SK-N-SH (cell line): ENCODE measurements at regions not wholly inside any gene's neighbourhood (a gene's known extent, or its start where the extent isn't known, plus 50 kb on each side); places are given as distances from the start of the nearest gene placed in this dataset.

Experiments
- CTCF ChIA-PET: fragments of 300-600, 350-600 bp; formaldehyde crosslinking; extraction: SDS; loops from one replicate; lab custom pipeline; 2021; lab: Yijun Ruan, JAX
- POLR2A ChIA-PET: fragments of 350-600 bp; sonication (Branson Sonifier 250); formaldehyde crosslinking; extraction: SDS; loops from one replicate; lab custom pipeline; 2020; ENCODE audit warnings: antibody characterized with exemption, inconsistent platforms; lab: Yijun Ruan, JAX
- DNase-seq: peaks from one replicate; pipeline ENCODE4 v3.0.0; 2012
- H2AFZ ChIP-seq: fragments of 200-600 bp; sonication (generic); 2 replicates; pipeline ENCODE4 v1.8.1; 2016; ENCODE audit warnings: antibody characterized with exemption, mild to moderate bottlenecking, low read depth
- H3F3A ChIP-seq: fragments of 200-600 bp; sonication (generic); replicated peaks from 2 replicates; pipeline ENCODE3; 2016; ENCODE audit warnings: antibody characterized with exemption, mild to moderate bottlenecking; ENCODE audit not compliant: insufficient read depth
- H3K27ac ChIP-seq, 2 experiments: fragments of 200-500 bp in 1 of 2; fragments of 200-600 bp in 1 of 2; sonication (Bioruptor generic) in 1 of 2; sonication (generic), shearing (Covaris generic) in 1 of 2; 2 replicates each; pipeline versions ENCODE4 v1.5.1 to v1.6.1; 2014 to 2016; ENCODE audit warnings: low read depth in 2 of 2, inconsistent platforms in 1 of 2, low read length in 1 of 2, mild to moderate bottlenecking in 1 of 2, mixed read lengths in 1 of 2
- H3K27me3 ChIP-seq: fragments of 200-600 bp; sonication (generic), shearing (Covaris generic); 2 replicates; pipeline ENCODE4 v1.6.1; 2016; ENCODE audit warnings: mixed run types; ENCODE audit not compliant: insufficient read depth
- H3K36me3 ChIP-seq, 2 experiments: fragments of 200-500 bp in 1 of 2; fragments of 200-600 bp in 1 of 2; sonication (Bioruptor generic) in 1 of 2; sonication (generic) in 1 of 2; replicated peaks in 1 of 2; 2 replicates each; pipeline versions ENCODE3 to v1.5.1; 2014 to 2016; ENCODE audit warnings: low read length in 1 of 2, mild to moderate bottlenecking in 1 of 2; ENCODE audit not compliant: insufficient read depth in 2 of 2, control insufficient read depth in 1 of 2
- H3K4me1 ChIP-seq, 2 experiments: fragments of 200-500 bp in 1 of 2; fragments of 200-600 bp in 1 of 2; sonication (Bioruptor generic) in 1 of 2; sonication (generic), shearing (Covaris generic) in 1 of 2; 2 replicates each; pipeline versions ENCODE4 v1.5.1 to v1.6.1; 2014 to 2016; ENCODE audit warnings: low read depth in 1 of 2, low read length in 1 of 2, mixed run types in 1 of 2; ENCODE audit not compliant: insufficient read depth in 2 of 2, control insufficient read depth in 1 of 2
- H3K4me2 ChIP-seq: fragments of 200-600 bp; sonication (generic), shearing (Covaris generic); 2 replicates; pipeline ENCODE4 v1.6.1; 2017; ENCODE audit warnings: mixed run types
- H3K4me3 ChIP-seq, 2 experiments: fragments of 200-500 bp in 1 of 2; fragments of 200-600 bp in 1 of 2; sonication (Bioruptor generic) in 1 of 2; sonication (generic), shearing (Covaris generic) in 1 of 2; 2 replicates each; pipeline versions ENCODE4 v1.5.1 to v1.8.1; 2014 to 2016; ENCODE audit warnings: low read depth in 2 of 2, inconsistent platforms in 1 of 2, low read length in 1 of 2, mild to moderate bottlenecking in 1 of 2, mixed read lengths in 1 of 2, moderate library complexity in 1 of 2
- H3K79me2 ChIP-seq: fragments of 200-600 bp; sonication (generic); 2 replicates; pipeline ENCODE4 v1.8.1; 2017; ENCODE audit warnings: mild to moderate bottlenecking; ENCODE audit not compliant: insufficient read depth
- H3K9ac ChIP-seq: fragments of 200-600 bp; sonication (generic); 2 replicates; pipeline ENCODE4 v1.6.1; 2017; ENCODE audit warnings: mixed run types
- H3K9me2 ChIP-seq: fragments of 200-600 bp; sonication (generic); 2 replicates; pipeline ENCODE4 v1.6.1; 2017; ENCODE audit warnings: mixed run types
- H3K9me3 ChIP-seq: fragments of 200-600 bp; sonication (generic); 2 replicates; pipeline ENCODE4 v1.6.1; 2017; ENCODE audit warnings: mixed run types, mild to moderate bottlenecking, moderate library complexity
- H4K20me1 ChIP-seq: fragments of 200-600 bp; sonication (generic); 2 replicates; pipeline ENCODE4 v1.6.1; 2017; ENCODE audit warnings: mild to moderate bottlenecking, mixed run types; ENCODE audit not compliant: insufficient read depth
- FOXM1 ChIP-seq: IDR thresholded peaks from 2 replicates; pipeline ENCODE4 v1.4.0; 2012; ENCODE audit warnings: low read depth, mild to moderate bottlenecking
- GABPA ChIP-seq: IDR thresholded peaks from 2 replicates; pipeline ENCODE4 v1.4.0; 2012; ENCODE audit warnings: low read depth, mild to moderate bottlenecking
- GATA2 ChIP-seq: sonication (generic); formaldehyde crosslinking; IDR thresholded peaks from 2 replicates; pipeline ENCODE4 v1.5.0; 2020; ENCODE audit warnings: mild to moderate bottlenecking, missing genetic modification reagents
- JUND ChIP-seq: IDR thresholded peaks from 2 replicates; pipeline ENCODE4 v1.4.0; 2012
- MEF2A ChIP-seq: IDR thresholded peaks from 2 replicates; pipeline ENCODE4 v1.4.0; 2012; ENCODE audit warnings: low read depth, borderline replicate concordance
- PBX3 ChIP-seq: IDR thresholded peaks from 2 replicates; pipeline ENCODE4; 2012
- POLR2AphosphoS5 ChIP-seq: IDR thresholded peaks from 2 replicates; pipeline ENCODE4 v1.6.1; 2012; ENCODE audit warnings: low read depth, low read length
- SMC3 ChIP-seq: IDR thresholded peaks from 2 replicates; pipeline ENCODE4 v1.6.1; 2012; ENCODE audit warnings: low read depth, low read length, improper control_type of control experiment
- TAF1 ChIP-seq: IDR thresholded peaks from 2 replicates; pipeline ENCODE4 v1.6.1; 2012; ENCODE audit warnings: low read depth, mild to moderate bottlenecking, low read length, moderate library complexity, borderline replicate concordance
- TCF12 ChIP-seq: IDR thresholded peaks from 2 replicates; pipeline ENCODE4 v1.4.0; 2012
- TEAD4 ChIP-seq: IDR thresholded peaks from 2 replicates; pipeline ENCODE4 v1.4.0; 2012; ENCODE audit warnings: mild to moderate bottlenecking, borderline replicate concordance; ENCODE audit not compliant: insufficient read depth
- USF1 ChIP-seq: IDR thresholded peaks from 2 replicates; pipeline ENCODE4 v1.4.0; 2012; ENCODE audit warnings: low read depth, borderline replicate concordance
- USF2 ChIP-seq: fragments of 150-350 bp; IDR thresholded peaks from 2 replicates; pipeline ENCODE4 v1.6.1; 2017; ENCODE audit warnings: antibody characterized with exemption, low read length, low read depth, borderline replicate concordance
- YY1 ChIP-seq: IDR thresholded peaks from 2 replicates; pipeline ENCODE4 v1.4.0; 2012; ENCODE audit warnings: low read depth, mild to moderate bottlenecking
- ZBTB33 ChIP-seq: IDR thresholded peaks from 2 replicates; pipeline ENCODE4 v1.4.0; 2012; ENCODE audit warnings: low read depth, borderline replicate concordance
- WGBS: methylation state at CpG from one replicate; pipeline ENCODE4 v1.1.6; 2017; ENCODE audit warnings: low lambda C conversion rate; 5-methylcytosine and 5-hydroxymethylcytosine counted together
- TF ChIP-seq, protein P1 (sequence below): IDR thresholded peaks from 2 replicates; pipeline ENCODE4 v1.4.0; 2012; ENCODE audit warnings: low read depth

DNA sequence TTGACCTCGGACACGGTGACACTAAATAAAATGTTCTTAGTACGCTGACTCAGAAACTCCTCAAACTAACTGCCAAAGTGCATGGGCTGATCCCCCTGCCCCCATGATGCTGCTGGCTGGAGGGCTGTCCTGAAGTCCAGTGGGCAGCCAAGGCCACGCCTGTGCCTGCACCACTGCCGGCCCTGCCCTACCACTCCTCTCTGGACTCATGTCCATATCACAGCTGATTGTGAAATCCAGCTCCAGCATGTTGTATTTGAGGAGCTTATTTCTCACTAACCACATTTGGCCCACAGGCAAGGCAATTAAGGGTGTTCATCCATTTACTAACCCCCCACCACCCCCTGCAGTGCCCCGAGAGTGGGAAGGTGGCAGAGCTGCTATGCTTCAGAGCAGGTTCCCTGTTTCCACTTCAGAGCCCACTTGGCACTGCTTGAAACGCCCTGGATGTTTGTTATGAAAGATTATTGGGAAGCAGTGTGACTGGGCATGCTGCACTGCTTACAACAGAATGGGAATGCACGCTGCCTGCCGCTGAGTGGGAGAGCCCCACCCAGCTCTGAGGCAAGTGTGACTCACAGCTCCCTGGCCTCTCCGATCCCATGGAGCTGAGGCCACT is 114.0 kb downstream of the UQCRFS1 start:
- Histone ChIP-seq H3F3A (no peaks in the 10 kb centered on the region), H3K9ac (no peak overlapping the region), H3K4me3 (no peak overlapping the region), H2AFZ (0 out of 2 replicates have a peak overlapping the region, but pooled peaks have one; percentile 24), H3K27me3 (peaks cover 8% of the 10 kb centered on the region; the same call in 1 of the 2 replicates), H3K36me3 (no peaks in the 10 kb centered on the region), H3K9me3 (no peaks in the 10 kb centered on the region), H4K20me1 (no peaks in the 10 kb centered on the region), H3K4me2 (peak overlapping the region; percentile 26; the same call in 1 of the 2 replicates), H3K27ac (no peak overlapping the region), H3K79me2 (no peaks in the 10 kb centered on the region), H3K4me1 (no peaks in the 10 kb centered on the region), H3K9me2 (no peaks in the 10 kb centered on the region)
- ChIA-PET POLR2A (no interaction called here), CTCF (no interaction called here)
- no peak for DNase-seq
- WGBS = 15% methylated on average over 10 of the region's 10 CpGs
- no peak for TF ChIP-seq USF2
- no peak for TF ChIP-seq USF1
- no peak for TF ChIP-seq TCF12

- Histone ChIP-seq H2AFZ (no peak overlapping the region), H4K20me1 (no peaks in the 10 kb centered on the region), H3K27ac (no peak overlapping the region), H3K4me3 (no peak overlapping the region), H3K79me2 (no peaks in the 10 kb centered on the region), H3K9me2 (no peaks in the 10 kb centered on the region), H3K4me1 (no peaks in the 10 kb centered on the region), H3K9me3 (no peaks in the 10 kb centered on the region)
- POLR2A ChIA-PET = no interaction called here
- TF ChIP-seq TEAD4 (no peak), POLR2AphosphoS5 (no peak), GABPA (no peak), SMC3 (no peak), FOXM1 (no peak), JUND (no peak), MEF2A (no peak), ZBTB33 (no peak), USF2 (no peak), GATA2 (CRISPR knock-in tag) (no peak), TCF12 (no peak), YY1 (no peak), PBX3 (no peak), TAF1 (no peak)
- TF ChIP-seq, protein P1, sequence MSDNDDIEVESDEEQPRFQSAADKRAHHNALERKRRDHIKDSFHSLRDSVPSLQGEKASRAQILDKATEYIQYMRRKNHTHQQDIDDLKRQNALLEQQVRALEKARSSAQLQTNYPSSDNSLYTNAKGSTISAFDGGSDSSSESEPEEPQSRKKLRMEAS = no peak
- TF ChIP-seq, all 33 proteins: peak for 0
- no peak overlapping the region for H3K9ac ChIP-seq
- CTCF ChIA-PET = no interaction called here
- H3K4me2 ChIP-seq = no peak overlapping the region
- no peak for DNase-seq
- 4% methylated on average over 5 of the region's 8 CpGs for WGBS
- H3F3A ChIP-seq = no peaks in the 10 kb centered on the region
- peaks cover 8% of the 10 kb centered on the region; the same call in 1 of the 2 replicates for H3K27me3 ChIP-seq
- H3K36me3 ChIP-seq = no peaks in the 10 kb centered on the region
Observed at GRCh38 chr19:29098091-29098490, 114.9 kb downstream of the UQCRFS1 start.
